Ishikawa (cell line): ENCODE measurements at regions not wholly inside any gene's neighbourhood (a gene's known extent, or its start where the extent isn't known, plus 50 kb on each side); places are given as distances from the start of the nearest gene placed in this dataset.

Experiments used
- CEBPB ChIP-seq: IDR thresholded peaks from 2 replicates; pipeline ENCODE4 v1.6.1; 2012
- CREB1 ChIP-seq: IDR thresholded peaks from 2 replicates; pipeline ENCODE4 v1.6.1; 2012; ENCODE audit warnings: low read depth
- EP300 ChIP-seq: IDR thresholded peaks from 2 replicates; pipeline ENCODE4 v1.6.1; 2012; ENCODE audit warnings: borderline replicate concordance
- MAX ChIP-seq: IDR thresholded peaks from 2 replicates; pipeline ENCODE4 v1.6.1; 2012
- NFIC ChIP-seq: IDR thresholded peaks from 2 replicates; pipeline ENCODE4 v1.6.1; 2012
- RAD21 ChIP-seq: IDR thresholded peaks from 2 replicates; pipeline ENCODE4 v1.6.1; 2012; ENCODE audit warnings: low read depth
- REST ChIP-seq: IDR thresholded peaks from 2 replicates; pipeline ENCODE4 v1.6.1; 2012; ENCODE audit warnings: low read depth, mild to moderate bottlenecking
- TAF1 ChIP-seq: IDR thresholded peaks from 2 replicates; pipeline ENCODE4 v1.6.1; 2012; ENCODE audit warnings: low read depth, mild to moderate bottlenecking
- TEAD4 ChIP-seq: IDR thresholded peaks from 2 replicates; pipeline ENCODE4 v1.6.1; 2012
- YY1 ChIP-seq: IDR thresholded peaks from 2 replicates; pipeline ENCODE4 v1.6.1; 2012; ENCODE audit warnings: low read depth
- ZBTB7A ChIP-seq: IDR thresholded peaks from 2 replicates; pipeline ENCODE4 v1.6.1; 2012; ENCODE audit warnings: low read depth

DNA sequence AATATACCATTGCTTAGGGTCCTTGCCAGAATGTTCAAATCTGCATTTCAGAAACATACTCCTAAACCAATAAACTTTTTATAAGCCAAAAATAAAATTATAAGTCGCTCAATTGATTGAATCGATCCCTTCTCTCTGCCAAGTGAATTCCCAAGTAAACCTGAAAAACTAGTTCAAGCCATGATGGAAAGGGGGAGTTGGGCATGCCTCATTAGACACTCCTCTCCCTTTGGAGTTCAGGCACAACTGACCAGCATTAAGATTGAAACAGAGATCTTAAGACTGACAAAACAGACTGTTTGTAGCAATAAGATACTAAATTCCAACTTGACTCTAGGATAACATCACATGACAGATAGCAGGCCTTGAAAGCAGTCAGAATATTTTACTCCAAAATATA, 113.7 kb upstream of the RASGRP1 start:
- TF ChIP-seq MAX = no peak
- TF ChIP-seq YY1 = no peak
- TF ChIP-seq EP300 = no peak
- no peak for TF ChIP-seq CEBPB
- TF ChIP-seq REST = no peak
- no peak for TF ChIP-seq TEAD4
- TF ChIP-seq TAF1 = no peak
- TF ChIP-seq CREB1 = no peak
- TF ChIP-seq RAD21 = no peak
- TF ChIP-seq NFIC = no peak
- TF ChIP-seq ZBTB7A = no peak
